ENCODE measurements at regions not wholly inside any gene's neighbourhood (a gene's known extent, or its start where the extent isn't known, plus 50 kb on each side); places are given as distances from the start of the nearest gene placed in this dataset.
"Not testable (repeated sequence)": the region's sequence is repeated elsewhere in the genome, so short reads cannot be mapped to it uniquely, and the experiment has no call there.

GRCh38 chr2:38145236-38145635 is 69.3 kb upstream of the CYP1B1 start:
- no peak for DNase-seq

GRCh38 chr2:38142627-38143026 is 66.7 kb upstream of the CYP1B1 start:
- DNase-seq: no peak

GRCh38 chr2:38141501-38141900 is 65.5 kb upstream of the CYP1B1 start:
- no peak for DNase-seq

GRCh38 chr2:38138996-38139395 is 63.0 kb upstream of the CYP1B1 start:
- no peak for DNase-seq

- DNase-seq: no peak
These were observed 62.5 kb upstream of the CYP1B1 start for GRCh38 chr2:38138419-38138818.

- not testable (repeated sequence) for DNase-seq
These were observed 62.0 kb upstream of the CYP1B1 start for GRCh38 chr2:38137958-38138357.

- DNase-seq: no peak
These were observed 55.7 kb upstream of the CYP1B1 start for GRCh38 chr2:38131676-38132075.

GRCh38 chr2:38130876-38131275 is 54.9 kb upstream of the CYP1B1 start:
- no peak for DNase-seq

GRCh38 chr2:38129987-38130386 is 54.0 kb upstream of the CYP1B1 start:
- DNase-seq: no peak

GRCh38 chr2:38129481-38129880 is 53.5 kb upstream of the CYP1B1 start:
- DNase-seq: no peak

- no peak for DNase-seq
These were observed 52.7 kb upstream of the CYP1B1 start for GRCh38 chr2:38128653-38129052.

- no peak for DNase-seq
These were observed 51.3 kb upstream of the CYP1B1 start for GRCh38 chr2:38127277-38127676.

GRCh38 chr2:38125842-38126241 is 49.9 kb upstream of the CYP1B1 start:
- DNase-seq: no peak

Data from amniotic stem cell (primary cell).